GM23248 (cell line): ENCODE measurements at regions not wholly inside any gene's neighbourhood (a gene's known extent, or its start where the extent isn't known, plus 50 kb on each side); places are given as distances from the start of the nearest gene placed in this dataset.

ENCODE experiments used
- EZH2 ChIP-seq: fragments of 200-600 bp; sonication (generic); IDR thresholded peaks from 2 replicates; pipeline ENCODE4 v1.6.1; 2018; ENCODE audit warnings: antibody characterized with exemption, mild to moderate bottlenecking; ENCODE audit not compliant: insufficient read depth, poor library complexity, severe bottlenecking
- EZH2phosphoT487 ChIP-seq: fragments of 200-600 bp; sonication (generic); IDR thresholded peaks from 2 replicates; pipeline ENCODE4 v1.6.1; 2018; ENCODE audit warnings: antibody characterized with exemption, moderate library complexity, mild to moderate bottlenecking, low read depth; ENCODE audit not compliant: insufficient read depth

DNA sequence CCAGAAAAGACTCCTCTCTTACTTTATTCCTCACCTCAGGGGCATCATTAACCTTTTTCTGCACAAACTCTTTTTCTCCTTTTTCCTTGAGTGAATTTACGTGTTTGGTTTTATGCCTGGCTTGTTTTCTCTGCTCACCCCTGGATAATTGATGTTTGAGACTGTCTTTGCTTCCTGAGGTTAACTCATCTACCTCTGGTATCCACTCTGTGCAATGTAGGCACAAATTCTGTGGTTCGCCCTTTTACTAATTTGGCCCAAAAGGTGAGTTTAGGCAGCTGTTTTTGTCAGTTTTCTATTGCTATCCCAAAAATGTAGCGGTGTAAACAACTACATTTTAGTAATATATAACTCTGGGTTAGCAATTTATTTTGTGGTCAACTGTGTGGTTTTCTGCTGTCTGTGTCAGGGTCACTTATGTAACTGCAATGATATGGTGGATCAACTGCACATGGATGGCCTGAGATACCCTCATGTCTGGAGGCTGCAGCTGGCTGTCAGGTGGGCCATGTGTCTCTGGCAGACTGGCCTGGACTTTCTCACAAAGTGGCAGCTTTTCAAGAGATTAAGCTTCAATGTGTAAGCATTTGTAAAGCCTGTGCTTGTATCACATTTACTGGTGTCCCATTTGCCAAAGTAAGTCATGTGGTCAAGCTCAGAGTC, 329.7 kb downstream of the FSIP2 start:
- TF ChIP-seq EZH2phosphoT487 (no peak), EZH2 (no peak)
